Spleen (tissue), 11 donors: ENCODE measurements at regions not wholly inside any gene's neighbourhood (a gene's known extent, or its start where the extent isn't known, plus 50 kb on each side); places are given as distances from the start of the nearest gene placed in this dataset.

ENCODE experiments used
- DNase-seq: peaks from one replicate; pipeline ENCODE4 v3.0.0-alpha.2; 2020
- H3K27ac ChIP-seq, 8 donors: fragments of 200-600 bp; sonication (generic) in 7 of 8; 1 replicate in 4 of 8; 2 replicates in 4 of 8; pipeline versions ENCODE4 v1.5.0 to v1.8.0; 2016 to 2021; ENCODE audit warnings: inconsistent platforms in 4 of 8, mild to moderate bottlenecking in 4 of 8, moderate library complexity in 1 of 8
- H3K27me3 ChIP-seq, 7 donors: fragments of 200-600 bp; sonication (generic) in 6 of 7; replicated peaks in 1 of 7; 1 replicate in 4 of 7; 2 replicates in 3 of 7; pipeline versions ENCODE4 v1.5.0 to v1.8.0; 2016 to 2021; ENCODE audit warnings: inconsistent platforms in 3 of 7, mild to moderate bottlenecking in 1 of 7
- H3K36me3 ChIP-seq, 6 donors: fragments of 200-600 bp; sonication (generic) in 5 of 6; 1 replicate in 4 of 6; 2 replicates in 2 of 6; pipeline versions ENCODE4 v1.5.0 to v1.8.0; 2016 to 2021; ENCODE audit warnings: inconsistent platforms in 2 of 6
- H3K4me1 ChIP-seq, 6 donors: fragments of 200-600 bp; sonication (generic) in 5 of 6; 1 replicate in 3 of 6; 2 replicates in 3 of 6; pipeline versions ENCODE4 v1.5.0 to v1.8.0; 2016 to 2021; ENCODE audit warnings: inconsistent platforms in 3 of 6
- H3K4me3 ChIP-seq, 8 donors: fragments of 200-600 bp; sonication (generic) in 7 of 8; 1 replicate in 4 of 8; 2 replicates in 4 of 8; pipeline versions ENCODE4 v1.5.0 to v1.8.0; 2016 to 2021; ENCODE audit warnings: inconsistent platforms in 4 of 8, mild to moderate bottlenecking in 4 of 8, moderate library complexity in 2 of 8
- H3K9me3 ChIP-seq, 8 donors: fragments of 200-600 bp; sonication (generic) in 7 of 8; 1 replicate in 4 of 8; 2 replicates in 4 of 8; pipeline versions ENCODE4 v1.5.0 to v1.8.0; 2016 to 2021; ENCODE audit warnings: inconsistent platforms in 4 of 8
- CTCF ChIP-seq, 11 experiments: fragments of 200-600 bp in 7 of 11; fragments of 450-650 bp in 4 of 11; sonication (generic) in 4 of 11; IDR thresholded peaks in 8 of 11; conservative IDR thresholded peaks in 3 of 11; 1 replicate in 7 of 11; 2 replicates in 4 of 11; pipeline versions ENCODE4 v1.4.0 to v1.8.0; 2016 to 2021; ENCODE audit warnings: antibody characterized with exemption in 11 of 11, inconsistent platforms in 4 of 11, mild to moderate bottlenecking in 1 of 11
- POLR2A ChIP-seq, 3 donors: fragments of 450-650 bp; IDR thresholded peaks; one replicate each; pipeline ENCODE4 v1.5.1; 2017; ENCODE audit warnings: antibody characterized with exemption in 3 of 3, mild to moderate bottlenecking in 1 of 3
- POLR2AphosphoS5 ChIP-seq, 3 donors: sonication (generic); formaldehyde crosslinking; IDR thresholded peaks; one replicate each; pipeline ENCODE4 v1.5.1; 2017; ENCODE audit warnings: antibody characterized with exemption in 3 of 3
- WGBS, 5 donors: extraction: QIAGEN DNeasy Blood & Tissue Kit in 3 of 5; methylation state at CpG; one replicate each; pipeline versions ENCODE4 v1.1.5 to v1.1.7; 2013 to 2018; 5-methylcytosine and 5-hydroxymethylcytosine counted together
- intact Hi-C: fragments of 100-400 bp; cut with DNase I; formaldehyde crosslinking; loops from one replicate; pipeline ENCODE4 v1.15.0; 2023; ENCODE audit warnings: low total_unique reads
- donor health status: healthy with polysubstance abuse.
- donor health status: DM: no; HTN: no; CAD: no; lungs with moderate emphysema.
- donor health status: DM: no; HTN: no; CAD: no.
- donor health status: Bipolar disorder and iron deficiency.
- donor health status: healthy.
- donor health status: DM: no; HTN: no; CAD: no.
- donor health status: DM: yes; HTN: yes; CAD: no.

DNA sequence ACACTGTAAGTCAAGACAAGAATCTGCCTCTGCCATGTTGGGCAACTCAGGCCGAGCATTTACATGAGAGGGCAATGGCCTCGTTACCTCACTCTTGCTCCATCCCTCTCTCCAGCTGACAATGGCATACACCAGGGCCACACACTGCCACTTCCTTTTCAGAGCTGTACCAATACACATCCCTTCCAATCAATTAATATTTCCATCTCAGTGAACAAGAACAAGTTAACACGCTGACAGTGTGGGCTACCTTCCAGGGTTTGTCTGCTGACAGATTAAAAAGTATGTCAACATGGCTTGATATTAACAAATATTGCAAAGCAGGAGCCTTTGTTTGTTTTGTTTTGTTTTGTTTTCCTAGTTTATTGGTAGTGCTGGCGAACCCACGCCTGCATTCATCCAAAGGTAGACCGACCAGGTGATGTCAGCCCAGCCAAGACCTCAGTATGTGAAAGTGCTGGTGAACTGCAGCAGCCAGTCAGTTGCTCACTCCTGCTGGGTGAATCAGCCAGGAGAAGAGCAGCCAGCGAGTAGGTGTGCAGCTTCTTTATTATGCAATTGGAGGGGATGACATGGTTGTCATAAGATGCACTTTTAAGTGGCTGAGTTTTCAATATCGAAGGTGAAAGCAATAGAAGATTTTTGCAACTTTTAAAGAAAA is 487.3 kb upstream of the JARID2 start:
- intact Hi-C loops, result no loop called here
- WGBS, 5 donors, result 66 to 89% (median 77%) methylated on average over 8 of the region's 8 CpGs

GRCh38 chr6:14759976-14760672 is 485.7 kb upstream of the JARID2 start:
- no peaks in the 10 kb centered on the region for H3K27me3 ChIP-seq
- intact Hi-C loops, result no loop called here
- H3K4me3 ChIP-seq, result no peak overlapping the region
- 83 to 91% (median 87%) methylated on average over 4 of the region's 4 CpGs for WGBS, 5 donors
- peaks cover 0 to 24% (median 4%) of the 10 kb centered on the region in 6 donors for H3K4me1 ChIP-seq
- no peak for DNase-seq
- no peaks in the 10 kb centered on the region for H3K9me3 ChIP-seq
- H3K27ac ChIP-seq, result peak overlapping the region in 1 of 8 donors; percentile 76
- TF ChIP-seq POLR2AphosphoS5 (IDR thresholded peaks at IDR 0.05), result no peak
- TF ChIP-seq CTCF (IDR thresholded peaks at IDR 0.05 in 8 of 11, conservative IDR thresholded peaks at IDR 0.05 in 3 of 11), result no peak
- no peak for TF ChIP-seq POLR2A (IDR thresholded peaks at IDR 0.05)
- no peaks in the 10 kb centered on the region for H3K36me3 ChIP-seq

More for the DNA sequence above, 487.3 kb upstream of the JARID2 start:
- H3K9me3 ChIP-seq, result no peaks in the 10 kb centered on the region
- H3K27ac ChIP-seq, result peak overlapping the region in 6 of 8 donors; percentile 35 to 76 (median 64)
- peak overlapping the region in 1 of 8 donors; percentile 28 for H3K4me3 ChIP-seq
- no peaks in the 10 kb centered on the region for H3K36me3 ChIP-seq
- TF ChIP-seq POLR2A (IDR thresholded peaks at IDR 0.05), result no peak
- no peak for TF ChIP-seq POLR2AphosphoS5 (IDR thresholded peaks at IDR 0.05)
- no peak for TF ChIP-seq CTCF (IDR thresholded peaks at IDR 0.05 in 8 of 11, conservative IDR thresholded peaks at IDR 0.05 in 3 of 11)
- no peaks in the 10 kb centered on the region for H3K27me3 ChIP-seq
- peaks cover 0 to 24% (median 4%) of the 10 kb centered on the region in 6 donors for H3K4me1 ChIP-seq
- DNase-seq, result no peak

- Histone ChIP-seq H3K4me3 (no peak overlapping the region), H3K27me3 (no peaks in the 10 kb centered on the region), H3K36me3 (no peaks in the 10 kb centered on the region), H3K4me1 (peaks cover 0 to 33% (median 4%) of the 10 kb centered on the region in 6 donors), H3K9me3 (no peaks in the 10 kb centered on the region), H3K27ac (no peak overlapping the region)
- WGBS, 5 donors, result 86 to 96% (median 89%) methylated on average over 7 to 8 of the region's 8 CpGs
- intact Hi-C loops, result no loop called here
- no peak for DNase-seq
- TF ChIP-seq POLR2AphosphoS5 (IDR thresholded peaks at IDR 0.05) (no peak), CTCF (IDR thresholded peaks at IDR 0.05 in 8 of 11, conservative IDR thresholded peaks at IDR 0.05 in 3 of 11) (no peak), POLR2A (IDR thresholded peaks at IDR 0.05) (no peak)
These were observed 483.8 kb upstream of the JARID2 start for GRCh38 chr6:14762077-14762476.

- H3K4me3 ChIP-seq, result no peak overlapping the region
- H3K4me1 ChIP-seq, result peaks cover 0 to 33% (median 3%) of the 10 kb centered on the region in 6 donors
- intact Hi-C loops, result no loop called here
- no peaks in the 10 kb centered on the region for H3K36me3 ChIP-seq
- 77 to 91% (median 88%) methylated on average over 6 of the region's 6 CpGs for WGBS, 5 donors
- TF ChIP-seq POLR2AphosphoS5 (IDR thresholded peaks at IDR 0.05) (no peak), CTCF (IDR thresholded peaks at IDR 0.05 in 8 of 11, conservative IDR thresholded peaks at IDR 0.05 in 3 of 11) (no peak), POLR2A (IDR thresholded peaks at IDR 0.05) (no peak)
- no peaks in the 10 kb centered on the region for H3K9me3 ChIP-seq
- H3K27me3 ChIP-seq, result no peaks in the 10 kb centered on the region
- DNase-seq, result no peak
- H3K27ac ChIP-seq, result no peak overlapping the region
These were observed 482.7 kb upstream of the JARID2 start for GRCh38 chr6:14763139-14763538.
